Common myeloid progenitor, CD34-positive (primary cell): ENCODE measurements at regions not wholly inside any gene's neighbourhood (a gene's known extent, or its start where the extent isn't known, plus 50 kb on each side); places are given as distances from the start of the nearest gene placed in this dataset.

ENCODE experiments used
- CTCF ChIA-PET: fragments of 350-600 bp; sonication (Branson Sonifier 250); formaldehyde crosslinking; loops from one replicate; lab custom pipeline; 2021; ENCODE audit warnings: antibody characterized with exemption; lab: Charles Lee
- POLR2A ChIA-PET: fragments of 350-600 bp; sonication (Branson Sonifier 250); formaldehyde crosslinking; loops from one replicate; lab custom pipeline; 2021; ENCODE audit warnings: antibody characterized with exemption; lab: Charles Lee
- DNase-seq, 3 donors: peaks; one replicate each; pipeline versions ENCODE4 v3.0.0 to v3.0.0-alpha.2; 2013
- H3K27ac ChIP-seq, 2 experiments: 1 replicate in 1 of 2; 2 replicates in 1 of 2; pipeline ENCODE4 v1.7.0; 2013; ENCODE audit warnings: inconsistent platforms in 2 of 2, low read length in 2 of 2, mild to moderate bottlenecking in 2 of 2, low read depth in 1 of 2, moderate library complexity in 1 of 2; ENCODE audit not compliant: severe bottlenecking in 2 of 2, insufficient read depth in 1 of 2, poor library complexity in 1 of 2
- H3K27me3 ChIP-seq, 5 experiments: replicated peaks in 2 of 5; 1 replicate in 3 of 5; 2 replicates in 2 of 5; pipeline versions ENCODE4 v1.6.1 to v1.7.0; 2013; ENCODE audit warnings: low read length in 4 of 5, mild to moderate bottlenecking in 2 of 5, moderate library complexity in 2 of 5, inconsistent platforms in 1 of 5; ENCODE audit not compliant: insufficient read depth in 5 of 5, control insufficient read depth in 4 of 5
- H3K36me3 ChIP-seq, 4 experiments: 1 replicate in 2 of 4; 2 replicates in 2 of 4; pipeline versions ENCODE4 v1.6.1 to v1.7.0; 2013; ENCODE audit warnings: low read length in 3 of 4, control low read depth in 1 of 4, mild to moderate bottlenecking in 1 of 4; ENCODE audit not compliant: control insufficient read depth in 4 of 4, insufficient read depth in 4 of 4
- H3K4me1 ChIP-seq, 4 experiments: 1 replicate in 3 of 4; 2 replicates in 1 of 4; pipeline versions ENCODE4 v1.6.1 to v1.7.1; 2013; ENCODE audit warnings: low read length in 3 of 4, mild to moderate bottlenecking in 3 of 4, control low read depth in 1 of 4, inconsistent platforms in 1 of 4, moderate library complexity in 1 of 4; ENCODE audit not compliant: control insufficient read depth in 4 of 4, insufficient read depth in 4 of 4; ENCODE audit errors: control extremely low read depth in 1 of 4
- H3K4me3 ChIP-seq, 7 experiments: 1 replicate in 4 of 7; 2 replicates in 3 of 7; pipeline versions ENCODE4 v1.5.1 to v1.7.0; 2013; ENCODE audit warnings: mild to moderate bottlenecking in 7 of 7, low read length in 6 of 7, moderate library complexity in 6 of 7, inconsistent platforms in 2 of 7, low read depth in 2 of 7, control low read depth in 1 of 7; ENCODE audit not compliant: insufficient read depth in 4 of 7, control insufficient read depth in 1 of 7; ENCODE audit errors: extremely low read depth in 1 of 7
- H3K9me3 ChIP-seq, 5 experiments: 1 replicate in 4 of 5; 2 replicates in 1 of 5; pipeline versions ENCODE4 v1.6.1 to v1.7.1; 2013; ENCODE audit warnings: low read length in 4 of 5, mild to moderate bottlenecking in 2 of 5, inconsistent platforms in 1 of 5, low read depth in 1 of 5, moderate library complexity in 1 of 5; ENCODE audit not compliant: control insufficient read depth in 4 of 5, insufficient read depth in 2 of 5; ENCODE audit errors: control extremely low read depth in 1 of 5
- WGBS: methylation state at CpG from one replicate; pipeline ENCODE4 v1.1.5; 2013; ENCODE audit not compliant: insufficient coverage; 5-methylcytosine and 5-hydroxymethylcytosine counted together

DNA sequence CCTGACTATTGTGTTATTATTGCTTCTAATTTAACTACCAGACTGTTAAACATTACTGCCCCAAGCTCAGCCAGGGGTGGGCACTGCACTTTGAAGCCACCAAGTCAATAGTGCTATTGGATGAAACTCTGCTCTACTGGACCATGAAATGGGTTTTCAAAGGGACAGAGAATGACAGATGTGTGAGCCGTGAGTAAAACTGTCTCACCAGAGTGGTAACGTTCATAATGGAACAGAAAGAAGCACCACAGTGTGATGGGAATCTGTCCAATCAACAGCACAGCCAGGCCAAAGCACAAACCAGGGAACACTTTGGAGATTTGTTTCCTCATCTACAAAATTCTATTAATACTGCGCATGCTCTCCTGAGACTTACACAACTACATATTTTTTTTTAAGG, 171.8 kb upstream of the LPP start:
- no peak overlapping the region for H3K27ac ChIP-seq
- peaks cover 0 to 2% (median 0%) of the 10 kb centered on the region in 5 experiments for H3K9me3 ChIP-seq
- DNase-seq, result no peak
- no peaks in the 10 kb centered on the region for H3K27me3 ChIP-seq
- H3K4me3 ChIP-seq, result no peak overlapping the region
- POLR2A ChIA-PET, result no interaction called here
- no peaks in the 10 kb centered on the region for H3K36me3 ChIP-seq
- WGBS, result 100% methylated on average over 2 of the region's 3 CpGs
- CTCF ChIA-PET, result interaction anchor here (1.2 to 1.4 kb wide), 3 partner anchors 10 to 34 kb away, joined by 3 to 4 read pairs (median 3); no protein-coding TSS in a partner anchor
- peaks cover 20 to 41% (median 30%) of the 10 kb centered on the region in 4 experiments for H3K4me1 ChIP-seq

DNA sequence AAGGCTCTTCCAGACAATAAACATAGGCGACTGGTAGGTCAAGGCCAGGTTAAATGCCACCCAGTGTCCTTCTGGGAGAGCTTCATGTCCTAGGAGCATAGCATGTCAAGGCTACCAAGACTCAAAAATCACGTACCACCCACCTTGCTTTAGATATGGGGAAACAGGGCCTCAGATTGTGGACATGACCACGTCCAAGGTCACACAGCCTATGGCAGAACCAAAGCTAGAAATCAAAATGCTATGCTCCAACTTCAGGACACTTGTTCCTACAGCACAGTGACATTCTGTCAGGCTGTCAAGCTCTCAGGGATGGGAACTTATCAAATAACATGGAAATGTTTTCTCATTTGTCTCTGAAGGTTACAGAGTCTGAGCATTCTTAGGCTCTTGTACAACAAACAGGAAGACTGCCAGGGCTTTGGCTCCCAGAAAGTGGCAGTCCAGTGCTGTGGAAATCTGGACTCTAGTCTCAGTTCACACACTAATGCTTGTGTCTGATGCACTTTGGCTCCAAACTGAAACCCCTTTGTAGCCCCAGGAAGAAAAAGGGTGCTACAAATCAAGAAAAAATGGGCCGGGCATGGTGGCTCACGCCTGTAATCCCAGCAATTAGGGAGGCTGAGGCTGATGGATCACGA, 170.4 kb upstream of the LPP start:
- DNase-seq, result no peak
- Histone ChIP-seq H3K27me3 (no peaks in the 10 kb centered on the region), H3K36me3 (no peaks in the 10 kb centered on the region), H3K4me1 (peaks cover 17 to 42% (median 31%) of the 10 kb centered on the region in 4 experiments), H3K4me3 (no peak overlapping the region), H3K27ac (no peak overlapping the region), H3K9me3 (no peaks in the 10 kb centered on the region)
- ChIA-PET CTCF (interaction anchor here (0.6 to 1.6 kb wide), 4 partner anchors 8 to 29 kb away, joined by 3 to 4 read pairs (median 4); no protein-coding TSS in a partner anchor), POLR2A (no interaction called here)
- 95% methylated on average over 6 of the region's 6 CpGs for WGBS

DNA sequence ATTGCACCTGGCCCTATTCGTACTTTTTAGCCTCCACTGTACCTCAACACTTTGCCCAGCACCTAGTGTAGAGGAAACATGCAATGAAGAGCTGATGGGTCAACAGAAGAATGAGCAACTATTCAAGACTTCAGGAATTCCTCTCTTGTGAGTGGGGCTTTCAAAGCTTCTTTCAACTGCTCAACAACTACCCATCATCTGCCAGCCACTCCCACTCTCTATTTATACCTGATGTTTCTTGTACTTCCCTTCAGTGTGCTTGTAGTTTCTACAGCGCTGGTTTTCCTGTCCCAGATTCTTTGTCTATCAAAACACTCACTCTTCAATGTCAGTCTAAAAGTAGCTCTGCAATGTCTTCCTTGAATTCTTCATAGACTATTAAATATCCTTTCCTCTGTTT, 168.3 kb upstream of the LPP start:
- 88% methylated on average over 2 of the region's 2 CpGs for WGBS
- H3K27me3 ChIP-seq, result no peaks in the 10 kb centered on the region
- ChIA-PET CTCF (interaction anchor here (1.1 to 1.4 kb wide), 2 partner anchors 238 to 247 kb away, joined by 3 read pairs; no protein-coding TSS in a partner anchor), POLR2A (no interaction called here)
- no peak overlapping the region for H3K27ac ChIP-seq
- peaks cover 0 to 23% (median 14%) of the 10 kb centered on the region in 4 experiments for H3K4me1 ChIP-seq
- H3K9me3 ChIP-seq, result no peaks in the 10 kb centered on the region
- no peak for DNase-seq
- H3K4me3 ChIP-seq, result no peak overlapping the region
- no peaks in the 10 kb centered on the region for H3K36me3 ChIP-seq

DNA sequence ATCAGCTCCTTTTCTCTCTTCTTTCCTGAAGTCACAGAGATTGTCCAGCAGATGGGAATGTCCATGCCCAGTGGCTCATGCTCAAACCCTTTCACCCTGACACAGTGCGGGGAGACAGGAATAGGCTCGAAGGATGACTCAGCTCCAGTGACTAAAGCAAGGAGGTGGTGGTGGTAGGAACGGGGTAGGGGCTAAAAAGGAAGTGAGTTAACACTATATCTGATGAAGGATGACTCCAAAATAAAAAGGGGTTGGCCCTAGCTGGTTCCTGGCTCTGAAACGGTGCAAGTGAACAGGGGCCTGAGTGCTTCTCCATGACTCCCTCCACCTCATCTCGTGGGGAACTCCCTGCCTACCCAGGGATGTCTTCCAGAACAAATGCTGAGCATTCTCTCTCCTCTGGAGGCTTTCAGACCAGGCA, 167.4 kb upstream of the LPP start:
- 0% methylated on average over 2 of the region's 5 CpGs for WGBS
- CTCF ChIA-PET, result interaction anchor here (1.1 to 1.4 kb wide), 2 partner anchors 239 to 248 kb away, joined by 3 read pairs; no protein-coding TSS in a partner anchor
- Histone ChIP-seq H3K9me3 (no peaks in the 10 kb centered on the region), H3K27me3 (no peaks in the 10 kb centered on the region), H3K4me3 (peak overlapping the region in 1 of 7 experiments; percentile 7), H3K27ac (no peak overlapping the region), H3K4me1 (peaks cover 0 to 20% (median 14%) of the 10 kb centered on the region in 4 experiments), H3K36me3 (no peaks in the 10 kb centered on the region)
- POLR2A ChIA-PET, result no interaction called here
- DNase-seq, result peak; percentile 79 to 95 (median 94)

DNA sequence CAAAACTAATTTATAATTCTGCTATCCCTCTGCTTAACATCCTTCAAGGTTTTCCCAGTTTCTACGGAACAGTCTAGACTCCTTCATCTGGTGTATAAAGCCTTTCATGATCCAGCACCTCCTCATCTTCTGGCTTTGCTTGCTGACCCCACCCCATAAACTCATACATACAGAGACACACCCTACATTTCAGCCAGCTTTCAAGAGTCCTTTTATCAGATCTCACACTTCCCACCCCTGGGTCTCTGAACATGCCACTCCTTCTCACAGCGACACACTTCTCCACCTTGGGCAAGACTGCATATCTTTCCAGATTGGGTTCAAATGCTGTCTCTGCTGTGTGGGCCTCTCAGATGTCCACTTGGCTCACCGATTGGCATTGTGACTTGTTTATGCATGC, 166.8 kb upstream of the LPP start:
- Histone ChIP-seq H3K4me3 (no peak overlapping the region), H3K9me3 (no peaks in the 10 kb centered on the region), H3K27me3 (no peaks in the 10 kb centered on the region), H3K36me3 (no peaks in the 10 kb centered on the region), H3K4me1 (peaks cover 0 to 20% (median 14%) of the 10 kb centered on the region in 4 experiments), H3K27ac (no peak overlapping the region)
- ChIA-PET POLR2A (no interaction called here), CTCF (interaction anchor here (1.4 kb wide), 1 partner anchor 249 kb away, joined by 3 read pairs; no protein-coding TSS in a partner anchor)
- WGBS, result 85% methylated on average over 2 of the region's 3 CpGs
- no peak for DNase-seq

DNA sequence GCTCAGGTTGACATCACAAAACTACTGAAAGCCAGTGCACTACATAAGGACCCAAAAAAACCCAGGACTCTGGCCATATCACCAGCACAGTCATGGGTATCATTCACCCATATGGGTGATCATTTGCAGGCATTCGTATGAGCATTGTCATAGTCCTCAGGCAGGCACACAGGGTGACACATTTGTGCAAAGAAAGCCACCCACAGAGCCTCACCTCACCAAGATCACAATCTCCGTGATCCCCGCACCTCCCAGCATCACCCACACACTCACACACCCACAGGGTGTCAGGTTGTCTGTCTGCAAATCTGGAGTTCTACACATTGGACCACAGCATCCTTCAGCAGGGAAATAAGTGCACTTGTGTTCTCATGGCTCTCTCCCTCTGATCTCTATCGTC, 166.0 kb upstream of the LPP start:
- Histone ChIP-seq H3K9me3 (no peaks in the 10 kb centered on the region), H3K4me1 (peaks cover 0 to 20% (median 14%) of the 10 kb centered on the region in 4 experiments), H3K27me3 (no peaks in the 10 kb centered on the region), H3K4me3 (no peak overlapping the region), H3K27ac (no peak overlapping the region), H3K36me3 (no peaks in the 10 kb centered on the region)
- ChIA-PET CTCF (no interaction called here), POLR2A (no interaction called here)
- DNase-seq, result no peak
- 94% methylated on average over 3 of the region's 4 CpGs for WGBS

DNA sequence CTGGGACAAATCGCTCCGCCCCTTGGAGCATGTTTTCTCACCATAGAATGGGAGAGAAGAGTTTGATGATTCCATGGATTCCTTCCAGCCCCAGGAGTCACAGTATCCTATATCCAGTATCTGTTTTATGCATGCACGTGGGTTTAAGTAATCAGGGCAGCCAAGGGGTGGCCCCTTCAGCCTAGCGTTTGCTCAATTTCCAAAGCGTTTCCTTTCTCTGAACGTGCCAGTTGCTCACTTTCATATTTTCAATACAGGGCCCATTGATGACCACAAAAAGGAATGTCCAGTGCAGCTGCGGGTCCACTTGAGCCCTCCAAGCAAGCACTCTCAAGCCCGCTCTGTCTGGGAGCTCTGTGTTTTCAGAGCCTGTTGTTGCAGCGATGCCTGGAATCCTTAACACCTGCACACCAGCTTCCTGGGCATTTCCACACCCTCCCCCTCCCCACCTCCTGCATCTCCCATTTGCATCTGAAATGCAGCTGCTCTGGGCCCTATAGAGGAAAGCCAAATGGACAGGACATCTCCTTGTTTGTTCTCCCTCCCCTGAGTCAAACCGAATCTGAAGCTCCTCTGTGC, 164.3 kb upstream of the LPP start:
- WGBS, result 97% methylated on average over 7 of the region's 10 CpGs
- Histone ChIP-seq H3K4me1 (peaks cover 0 to 31% (median 21%) of the 10 kb centered on the region in 4 experiments), H3K36me3 (no peaks in the 10 kb centered on the region), H3K27ac (no peak overlapping the region), H3K4me3 (no peak overlapping the region), H3K27me3 (no peaks in the 10 kb centered on the region), H3K9me3 (no peaks in the 10 kb centered on the region)
- POLR2A ChIA-PET, result no interaction called here
- DNase-seq, result no peak
- CTCF ChIA-PET, result interaction anchor here (1.0 kb wide), 1 partner anchor 136 kb away, joined by 3 read pairs; no protein-coding TSS in a partner anchor
